CD4-positive, alpha-beta T cell treated with Interleukin-6 at 100 ng/mL for 8 hours (primary cell): ENCODE measurements at regions not wholly inside any gene's neighbourhood (a gene's known extent, or its start where the extent isn't known, plus 50 kb on each side); places are given as distances from the start of the nearest gene placed in this dataset.
"Not testable (repeated sequence)": the region's sequence is repeated elsewhere in the genome, so short reads cannot be mapped to it uniquely, and the experiment has no call there.

Source experiments
- DNase-seq: peaks from one replicate; pipeline ENCODE4 v3.0.0-alpha.2; 2020; ENCODE audit warnings: mixed read lengths, low spot score

DNA sequence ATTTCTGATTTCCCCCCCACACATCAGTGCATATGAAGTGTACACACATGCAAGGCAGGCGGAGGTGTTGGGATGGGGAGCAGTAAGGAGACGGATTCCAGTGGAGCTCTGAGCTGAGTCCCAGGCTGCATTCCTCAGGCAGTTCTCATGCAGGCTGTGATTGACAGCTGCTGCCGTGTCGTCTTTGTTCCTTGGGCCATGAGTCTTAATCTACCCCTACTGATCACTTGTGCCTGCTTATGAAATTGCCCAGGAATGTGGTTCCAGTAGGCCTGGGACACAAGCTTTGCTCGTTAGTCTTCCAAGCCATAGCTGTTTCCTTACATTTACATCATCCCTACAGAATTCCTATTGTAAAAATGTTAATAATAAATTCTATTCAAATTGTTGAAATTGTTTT lies 1241.9 kb downstream of the UQCRFS1 start:
- DNase-seq = no peak

DNA sequence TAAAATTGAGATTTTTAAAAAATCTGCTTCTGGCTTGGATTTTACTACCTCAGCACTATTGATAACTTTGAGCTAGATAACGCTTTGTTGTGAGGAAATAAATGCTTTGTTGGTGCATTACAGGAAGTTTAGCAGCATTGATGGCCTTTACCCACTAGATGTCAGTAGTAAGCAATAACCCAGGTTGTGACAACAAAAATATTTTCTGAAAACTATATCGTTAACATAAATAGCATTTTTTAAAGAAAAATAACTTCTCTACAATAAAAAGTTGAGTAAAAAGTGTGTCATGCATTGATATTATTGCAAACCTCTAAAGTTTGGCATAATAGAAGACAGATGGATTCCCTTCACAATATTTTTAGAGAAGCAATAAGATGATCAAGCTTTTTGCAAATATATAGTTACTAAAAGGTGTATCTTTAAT lies 1246.5 kb downstream of the UQCRFS1 start:
- no peak for DNase-seq

DNA sequence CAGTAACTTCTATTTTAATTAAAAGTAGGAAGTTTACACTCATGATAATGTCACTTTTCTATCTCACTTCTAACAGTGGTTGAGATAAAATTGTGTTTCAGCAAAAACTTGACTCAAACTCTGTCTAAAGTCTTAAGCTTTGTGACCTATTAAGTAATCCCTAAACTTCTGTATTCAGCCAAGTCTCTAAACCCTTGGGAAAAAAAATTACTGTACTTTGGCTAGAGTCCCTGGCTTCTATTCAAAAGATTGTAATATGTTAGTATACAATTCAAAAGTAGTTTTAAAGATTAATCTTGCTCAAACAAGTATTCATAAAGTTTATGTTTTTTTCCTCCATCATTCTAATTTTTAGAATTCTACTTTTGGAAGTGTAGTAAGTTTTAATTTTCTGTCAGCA lies 1248.8 kb downstream of the UQCRFS1 start:
- DNase-seq = no peak

DNA sequence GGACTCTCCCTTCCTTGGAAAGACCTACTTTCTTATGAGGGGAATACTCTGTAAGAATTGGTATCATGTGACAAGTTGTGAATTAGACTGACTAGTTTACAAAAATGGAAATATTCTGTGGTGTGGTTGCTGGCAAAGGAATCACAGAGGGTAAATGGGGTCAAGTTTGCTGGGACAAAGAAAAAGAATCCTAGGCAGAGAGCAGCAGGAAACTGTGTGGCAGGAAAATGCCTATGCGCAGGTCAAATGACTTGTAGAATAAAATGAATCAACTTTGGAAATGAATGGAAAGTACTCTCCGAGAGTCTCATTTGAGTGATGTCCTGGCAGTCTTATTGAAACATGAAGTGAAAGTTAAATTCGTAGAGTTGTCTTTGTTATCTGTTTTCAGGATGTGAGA lies 1250.7 kb downstream of the UQCRFS1 start:
- DNase-seq = no peak

DNA sequence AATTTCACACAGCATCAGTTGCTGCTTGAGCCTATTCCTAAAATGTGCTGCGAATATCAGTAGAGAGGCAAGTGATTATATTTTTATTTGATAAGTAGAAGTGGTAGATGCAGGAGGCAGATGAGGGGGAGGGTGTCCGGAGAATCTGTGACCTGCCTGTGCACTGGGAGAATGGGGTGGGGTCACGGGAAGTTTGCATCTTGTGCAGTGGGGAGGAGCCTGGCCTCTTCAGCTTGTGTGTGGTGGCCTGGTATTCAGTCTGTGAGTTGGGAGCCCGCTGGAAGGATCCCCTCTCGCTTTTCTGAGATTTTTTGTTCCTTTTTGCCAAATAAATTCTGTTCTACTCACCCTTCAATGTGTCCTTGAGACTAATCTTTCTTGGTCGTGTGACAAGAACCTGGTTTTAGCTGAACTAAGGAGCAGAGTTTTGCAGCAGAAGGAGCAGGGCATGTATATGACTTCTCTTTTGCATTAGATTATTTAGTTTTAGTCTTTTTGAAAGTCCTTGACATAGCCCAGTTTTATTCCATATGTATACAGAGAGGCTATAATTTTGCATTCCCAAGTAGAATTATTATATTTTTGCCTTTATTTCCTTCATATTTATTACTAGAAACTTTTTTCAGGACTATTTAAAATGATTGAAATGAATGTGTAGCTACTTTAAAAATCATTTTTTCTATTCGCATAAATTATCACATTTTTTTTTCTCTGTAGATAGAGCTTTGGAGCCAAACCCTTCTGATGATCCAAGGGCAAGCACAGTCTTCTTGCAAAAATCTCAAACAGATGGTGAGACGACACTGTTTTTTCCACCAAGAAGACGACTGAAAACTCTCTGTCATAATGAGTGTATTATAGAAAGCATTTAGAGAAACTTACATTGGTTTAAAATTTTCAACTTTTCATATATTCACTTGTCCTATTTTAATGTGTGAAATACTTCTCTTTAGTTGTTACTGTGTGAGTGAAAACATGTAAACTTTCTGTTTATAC lies 1257.2 kb downstream of the UQCRFS1 start:
- no peak for DNase-seq

DNA sequence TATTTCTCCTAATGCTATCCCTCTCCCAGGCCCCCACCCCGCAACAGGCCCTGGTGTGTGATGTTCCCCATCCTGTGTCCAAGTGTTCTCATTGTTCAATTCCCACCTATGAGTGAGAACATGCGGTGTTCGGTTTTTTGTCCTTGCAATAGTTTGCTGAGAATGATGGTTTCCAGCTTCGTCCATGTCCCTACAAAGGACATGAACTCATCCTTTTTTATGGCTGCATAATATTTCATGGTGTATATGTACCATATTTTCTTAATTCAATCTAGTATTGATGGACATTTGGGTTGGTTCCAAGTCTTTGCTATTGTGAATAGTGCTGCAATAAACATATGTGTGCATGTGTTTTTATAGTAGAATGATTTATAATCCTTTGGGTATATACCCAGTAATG lies 1270.3 kb downstream of the UQCRFS1 start:
- DNase-seq = not testable (repeated sequence)

DNA sequence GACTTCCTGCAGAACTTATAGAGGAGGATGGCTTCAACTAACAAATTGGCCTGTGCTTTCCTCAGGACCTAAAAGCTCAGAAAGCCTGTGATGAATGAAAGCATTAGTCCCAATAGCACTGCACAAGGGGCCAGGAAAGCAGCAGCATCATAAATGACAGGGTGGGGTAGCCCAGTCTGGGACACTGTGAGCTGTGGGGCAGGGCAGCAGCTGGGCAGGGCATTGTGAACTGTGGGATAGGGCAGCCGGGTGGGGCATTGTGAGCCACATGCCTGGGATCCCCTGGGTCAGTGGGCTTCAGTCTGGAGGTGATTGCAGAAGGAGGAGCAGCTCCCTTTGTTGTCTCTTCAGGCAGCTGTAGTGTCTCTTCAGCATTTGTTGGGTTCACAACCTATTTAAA lies 1276.8 kb downstream of the UQCRFS1 start:
- DNase-seq = no peak

DNA sequence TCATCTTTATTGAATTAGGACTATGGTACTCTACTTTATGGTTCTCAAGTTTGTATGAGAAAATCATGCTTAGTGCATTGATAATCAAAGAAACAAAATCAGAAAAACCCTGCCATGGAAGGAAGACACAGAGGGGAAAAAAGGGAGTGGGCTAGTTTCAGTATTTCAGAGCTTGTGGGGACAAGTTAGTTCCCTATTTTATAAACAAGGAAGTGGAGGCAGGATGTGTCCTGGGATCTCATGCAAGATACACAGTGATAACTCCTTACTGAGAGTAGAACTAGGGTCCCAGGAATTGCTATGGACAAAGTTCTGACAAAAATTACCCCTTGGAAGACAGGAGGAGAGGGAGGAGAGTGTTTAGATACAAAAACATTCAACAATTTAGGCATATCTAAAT lies 1277.3 kb downstream of the UQCRFS1 start:
- DNase-seq = no peak

DNA sequence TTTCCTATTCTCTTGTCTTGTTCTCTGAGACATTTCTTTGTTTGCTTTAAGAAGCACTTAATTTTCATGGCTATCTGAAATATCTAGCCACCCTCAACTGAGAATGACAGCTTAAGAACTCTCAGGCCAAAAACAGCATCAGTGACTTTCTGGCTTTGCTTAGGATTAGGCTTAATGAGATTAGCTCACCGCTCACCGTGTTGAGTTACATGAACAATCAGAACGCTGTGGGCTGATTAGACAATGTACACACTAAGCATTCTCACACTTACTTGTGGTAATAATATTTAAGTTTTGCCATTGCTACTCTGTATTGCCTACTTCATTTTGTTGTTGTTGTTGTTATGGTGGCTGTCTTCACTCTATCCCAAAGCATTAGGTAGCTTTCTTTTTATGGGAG lies 1283.6 kb downstream of the UQCRFS1 start:
- no peak for DNase-seq

DNA sequence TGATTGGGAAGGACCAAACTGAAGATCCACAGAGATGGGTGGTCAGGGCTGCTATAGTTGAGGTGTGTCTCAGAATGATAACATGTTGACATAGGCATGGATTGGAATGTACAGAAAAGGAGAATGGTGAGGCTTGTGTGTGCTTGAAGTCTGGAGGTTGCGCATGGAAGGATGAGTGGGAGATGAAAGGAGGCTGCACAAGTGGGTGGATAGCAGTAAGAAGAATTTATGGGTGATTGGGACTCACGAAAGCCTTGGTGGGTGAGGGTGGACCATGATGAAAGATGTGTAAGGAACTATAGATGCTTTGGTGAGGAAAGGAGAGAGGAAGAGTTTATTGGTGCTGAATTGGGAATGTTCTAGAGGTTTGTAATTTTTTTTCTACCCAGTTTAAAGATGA lies 1287.7 kb downstream of the UQCRFS1 start:
- DNase-seq = no peak

DNA sequence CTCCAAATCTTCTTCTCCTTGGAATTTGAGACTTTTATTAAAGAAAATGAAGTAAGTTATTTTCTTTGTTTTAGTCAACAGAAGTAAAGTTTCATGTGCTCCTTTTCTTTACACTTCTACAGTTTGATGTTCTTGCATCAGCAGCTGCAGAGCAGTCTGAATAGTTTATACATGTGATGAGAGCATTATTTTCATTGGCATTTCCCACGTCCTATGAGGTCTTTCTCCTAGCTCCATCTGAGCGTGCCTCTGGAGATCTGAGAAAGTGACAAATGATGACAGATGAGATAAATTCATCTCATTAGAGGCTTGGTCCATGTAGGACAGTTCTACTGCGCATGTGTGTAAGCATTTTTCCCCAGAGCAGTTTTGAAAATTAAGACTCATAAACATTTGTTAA lies 1290.0 kb downstream of the UQCRFS1 start:
- DNase-seq = no peak

DNA sequence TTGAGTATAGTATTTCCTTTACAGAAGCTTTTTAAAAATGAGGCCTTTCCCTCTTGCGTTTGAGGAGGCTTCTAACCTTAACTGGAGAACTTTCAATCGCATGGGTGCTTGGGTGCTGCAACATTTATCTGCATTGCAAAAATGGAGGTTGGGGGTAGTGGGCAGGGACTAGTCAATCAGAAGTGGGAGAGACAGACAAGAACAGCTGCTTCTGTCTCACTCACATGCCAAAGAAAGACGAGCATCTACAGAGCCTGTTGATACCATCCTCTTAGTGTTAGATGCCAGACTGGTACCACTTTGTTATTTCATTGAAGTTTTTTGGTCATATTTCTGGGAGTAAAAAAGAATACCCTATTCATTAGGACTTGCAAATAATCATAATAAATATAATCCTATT lies 1292.2 kb downstream of the UQCRFS1 start:
- no peak for DNase-seq

DNA sequence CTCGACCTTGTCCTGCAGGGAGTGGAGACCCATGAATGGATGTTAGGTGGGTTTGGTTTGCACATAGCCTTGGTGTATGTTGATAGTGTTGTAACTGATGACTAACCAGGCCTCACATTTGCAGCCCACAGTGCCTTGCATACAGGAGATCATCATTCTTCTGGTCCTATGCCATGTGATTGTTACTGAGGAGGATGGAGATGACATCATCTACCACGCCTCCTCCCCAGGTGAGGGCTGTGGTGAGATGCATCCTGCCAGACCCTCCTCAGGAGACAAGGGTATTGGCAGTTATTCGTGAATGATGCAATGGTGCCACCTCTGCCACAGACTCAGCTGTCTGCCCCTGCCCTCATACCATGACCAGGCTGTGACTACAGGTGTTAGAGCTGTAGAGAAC lies 1294.1 kb downstream of the UQCRFS1 start:
- no peak for DNase-seq

DNA sequence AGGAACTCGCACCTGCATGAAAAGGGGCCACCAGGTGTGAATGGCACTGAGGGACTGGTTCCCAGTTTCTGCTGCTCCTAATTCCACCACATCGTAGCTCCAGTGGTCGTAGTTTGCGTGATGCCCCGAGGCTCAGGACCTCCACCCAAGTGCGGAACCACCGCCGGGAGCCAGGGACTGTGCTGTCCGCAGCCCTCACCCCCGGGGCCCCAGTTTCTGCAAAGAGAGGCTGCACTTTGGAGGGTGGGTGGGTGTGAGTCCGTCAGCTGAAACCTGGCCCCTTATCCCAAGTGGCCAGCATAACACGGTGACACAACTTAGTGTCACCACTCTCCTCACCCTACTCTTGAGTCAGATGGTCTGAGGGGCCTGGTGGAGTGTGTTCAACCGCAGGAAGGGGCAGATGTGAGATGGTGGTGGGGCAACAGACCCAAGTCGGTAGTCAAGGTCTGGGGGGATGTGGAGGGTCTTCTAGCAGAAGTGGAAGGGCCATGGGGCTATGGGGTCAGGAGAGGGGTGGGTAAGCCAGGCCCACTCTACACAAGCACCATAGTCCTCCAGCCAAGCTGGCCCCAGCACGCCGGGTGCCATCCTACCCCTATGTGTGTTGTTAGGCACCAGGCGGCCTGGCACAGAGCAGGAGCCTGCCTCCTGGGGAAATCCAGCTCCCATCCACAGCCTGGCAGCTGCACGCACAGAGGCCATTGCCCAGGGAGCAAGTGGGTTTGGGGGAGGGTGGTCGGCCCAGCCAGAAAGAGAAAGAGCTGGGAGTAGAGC lies 1301.6 kb downstream of the UQCRFS1 start:
- DNase-seq = no peak

DNA sequence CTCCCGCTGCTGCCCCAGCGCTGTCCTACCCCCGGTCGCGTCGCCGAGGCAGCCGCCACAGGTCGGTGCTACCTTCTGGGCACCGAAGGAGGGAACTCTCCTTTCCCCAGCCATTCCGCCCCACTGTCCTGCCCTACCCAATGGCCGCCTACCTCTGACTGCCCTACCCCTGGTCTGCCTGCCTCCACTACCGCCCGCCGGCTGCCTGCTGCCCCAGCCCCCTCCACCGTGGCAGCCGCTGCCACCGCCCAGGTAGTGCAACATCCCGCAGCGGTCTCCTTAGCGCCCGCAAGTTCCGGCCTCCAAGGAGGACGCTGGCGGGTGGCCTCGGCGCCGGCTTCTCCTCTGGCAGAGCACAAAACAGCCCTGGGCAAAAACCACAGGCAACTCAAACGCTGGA lies 1303.1 kb downstream of the UQCRFS1 start:
- no peak for DNase-seq

DNA sequence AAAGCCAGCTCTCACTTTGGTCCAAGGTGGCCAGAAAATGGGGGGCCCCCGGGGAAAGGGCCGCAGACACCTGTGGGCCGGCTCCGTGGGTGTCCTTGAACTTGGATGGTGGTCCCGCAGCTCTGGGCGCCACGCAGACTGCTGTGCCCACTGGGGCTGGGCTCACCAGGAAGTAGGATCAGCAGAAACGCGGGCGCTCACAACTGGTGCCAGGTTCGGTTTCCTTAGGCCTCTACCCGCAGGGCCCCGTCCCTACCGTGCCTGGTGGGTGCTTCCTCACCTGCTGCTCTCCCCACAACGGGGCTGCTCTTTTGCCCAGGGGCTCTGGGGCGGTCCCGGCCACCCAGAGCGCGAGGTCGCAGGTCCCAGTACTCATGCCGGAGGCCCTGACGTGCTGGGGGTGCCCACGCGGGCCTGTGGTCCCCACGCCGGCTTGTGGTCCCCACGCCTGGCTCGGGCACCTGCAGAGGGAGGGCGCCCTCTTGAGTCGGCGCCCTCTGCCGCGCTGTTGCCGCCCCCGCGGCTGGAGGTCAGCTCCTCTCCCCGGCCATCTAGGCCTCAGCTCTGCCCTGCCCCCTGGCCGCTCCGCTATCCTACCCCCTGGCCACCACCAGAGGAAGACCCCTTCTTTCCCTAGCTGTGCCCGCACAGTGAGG lies 1303.6 kb downstream of the UQCRFS1 start:
- DNase-seq = no peak

DNA sequence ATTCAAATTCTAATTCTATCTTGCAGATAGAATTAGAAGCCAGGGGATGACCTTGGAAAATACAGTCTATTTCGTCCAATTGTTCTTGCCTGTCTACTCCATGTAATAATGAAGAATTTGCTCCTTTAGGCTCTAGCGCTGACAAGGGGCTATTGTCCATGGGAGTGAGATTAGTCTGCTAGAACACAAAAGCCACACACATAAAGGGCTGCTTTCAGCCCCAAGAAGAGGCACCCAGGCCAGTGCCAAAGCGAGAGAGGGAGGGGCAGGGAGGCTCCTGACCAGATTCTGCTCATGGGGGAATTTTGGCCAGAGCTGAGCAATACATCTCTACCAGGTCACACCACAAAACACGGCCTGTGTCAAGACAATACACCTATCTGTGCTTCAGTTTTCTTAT lies 1306.9 kb downstream of the UQCRFS1 start:
- no peak for DNase-seq

DNA sequence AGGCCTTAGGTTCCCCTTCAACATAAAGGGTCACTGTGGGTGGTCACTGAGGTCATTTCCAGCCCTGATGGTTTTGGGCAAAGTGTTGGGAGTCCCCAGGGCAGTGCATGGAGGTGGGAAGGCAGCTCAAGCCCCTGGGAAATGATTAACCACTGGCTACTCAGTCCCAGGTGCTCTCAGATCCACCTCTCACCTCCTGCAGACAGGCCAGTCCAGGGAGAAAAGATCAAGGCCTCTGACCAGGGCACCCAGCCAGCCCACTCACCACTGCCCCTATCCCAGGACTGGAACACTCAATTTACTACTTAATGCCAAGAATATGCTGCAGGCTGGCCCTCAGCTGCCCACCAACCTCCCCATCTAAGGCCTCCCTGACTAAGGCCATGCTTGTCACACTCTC lies 1307.9 kb downstream of the UQCRFS1 start:
- DNase-seq = no peak

DNA sequence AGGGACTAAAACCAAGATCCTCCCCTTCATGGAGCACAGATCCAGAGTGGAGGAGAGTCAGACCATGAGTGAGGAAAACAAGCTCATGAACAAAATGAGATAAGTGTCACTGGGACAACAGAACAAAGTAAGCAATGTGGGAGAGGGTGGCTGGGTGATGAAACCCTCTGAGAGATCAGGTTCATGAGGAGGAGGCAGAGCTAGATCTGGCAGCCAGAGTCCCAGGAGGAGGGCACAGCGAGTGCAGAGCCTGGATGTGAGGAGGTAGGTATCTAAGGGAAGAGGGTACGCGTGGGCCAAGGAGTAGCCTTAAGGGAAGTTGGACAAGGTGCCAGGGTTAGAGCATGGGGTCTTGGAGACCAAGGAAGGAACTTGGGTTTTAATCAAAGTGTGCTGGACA lies 1311.9 kb downstream of the UQCRFS1 start:
- DNase-seq = no peak

DNA sequence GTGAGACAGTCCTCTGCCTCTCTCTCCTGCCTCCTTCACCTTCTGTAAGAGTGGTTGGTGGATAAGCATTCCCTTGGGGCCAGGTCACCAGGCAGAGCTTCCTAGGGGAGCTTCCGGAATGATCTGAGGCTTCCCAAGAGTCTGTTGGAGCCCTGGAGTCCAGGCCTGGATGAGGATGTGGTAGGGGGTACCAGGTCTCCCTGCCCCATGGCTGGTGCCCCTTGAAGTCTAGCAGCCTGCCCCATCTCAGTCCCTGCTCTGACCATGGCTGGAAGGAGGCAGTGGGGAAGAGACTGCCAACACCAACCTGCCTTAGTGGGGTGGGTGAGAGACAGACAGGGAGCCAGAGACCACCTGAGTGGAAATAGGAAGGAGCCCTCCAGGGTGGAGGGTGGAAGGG lies 1316.9 kb downstream of the UQCRFS1 start:
- DNase-seq = no peak

DNA sequence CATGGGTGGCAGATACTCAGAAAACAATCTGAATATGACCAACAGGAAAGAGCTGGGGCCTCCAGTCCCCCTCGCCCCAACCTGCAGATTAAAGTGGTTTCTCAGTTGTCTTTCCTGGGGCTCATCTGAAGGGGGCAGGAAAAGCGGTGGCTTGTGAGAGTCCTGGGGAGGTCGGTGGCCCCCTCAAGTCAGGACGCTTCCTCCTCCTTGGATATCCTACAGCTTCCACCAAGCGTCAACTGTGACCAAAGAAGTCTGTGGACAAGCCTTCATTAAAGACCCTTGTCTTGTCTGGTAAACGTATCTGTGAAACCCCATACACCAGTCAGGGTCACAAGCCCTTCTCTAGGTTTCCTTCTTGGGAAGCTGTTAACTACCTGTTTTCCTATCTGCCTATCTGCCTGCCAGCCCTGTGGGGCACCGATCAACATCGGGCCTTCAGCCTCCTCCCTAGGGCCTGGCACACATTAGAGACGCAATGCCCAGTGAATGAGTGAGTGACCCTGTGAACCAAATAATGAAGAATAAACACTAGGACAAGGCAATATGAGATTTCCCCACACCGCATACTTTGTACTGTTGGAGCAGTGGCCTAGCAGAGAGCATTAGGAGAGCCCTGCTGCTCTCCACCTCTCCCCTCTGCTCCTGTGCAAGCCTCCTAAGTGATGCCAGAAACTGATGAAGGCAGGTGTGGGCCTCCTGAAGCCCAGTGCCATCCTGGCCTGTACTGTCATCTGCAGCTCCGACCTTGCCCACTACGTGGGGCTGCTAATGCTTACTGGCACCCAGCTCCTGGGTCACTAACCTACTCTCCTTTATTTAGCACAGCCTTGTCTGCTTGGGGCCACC lies 1317.8 kb downstream of the UQCRFS1 start:
- no peak for DNase-seq

DNA sequence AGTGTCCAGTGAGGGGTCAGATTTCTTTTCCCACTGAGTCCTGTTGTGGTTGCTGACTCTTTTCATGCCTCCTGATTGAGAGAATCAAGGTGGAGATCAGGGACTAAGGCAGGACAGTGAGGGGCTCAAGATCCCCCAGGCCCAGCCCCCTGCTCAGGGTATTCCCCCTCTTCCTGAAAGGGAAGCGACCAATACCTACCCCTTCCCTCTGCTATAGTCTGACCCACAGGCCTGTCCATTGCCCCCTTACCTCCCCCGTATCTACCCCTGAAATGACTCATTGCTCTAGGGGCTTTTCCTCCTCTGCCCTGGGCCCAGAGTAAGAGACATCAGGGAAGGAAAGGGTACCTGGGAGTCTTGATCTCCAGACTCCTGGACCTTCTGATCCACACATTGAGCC lies 1320.5 kb downstream of the UQCRFS1 start:
- no peak for DNase-seq
